Retina (tissue), 1 donor: ENCODE measurements at regions not wholly inside any gene's neighbourhood (a gene's known extent, or its start where the extent isn't known, plus 50 kb on each side); places are given as distances from the start of the nearest gene placed in this dataset.
A peak's percentile ranks its signal among the peaks of the same experiment; 100 is the strongest.

ENCODE experiments used
- DNase-seq: peaks from one replicate; pipeline ENCODE4 v3.0.0-alpha.2; 2016

- no peak for DNase-seq
These were observed 338.0 kb downstream of the AASDHPPT start for GRCh38 chr11:106415510-106415909.

DNA sequence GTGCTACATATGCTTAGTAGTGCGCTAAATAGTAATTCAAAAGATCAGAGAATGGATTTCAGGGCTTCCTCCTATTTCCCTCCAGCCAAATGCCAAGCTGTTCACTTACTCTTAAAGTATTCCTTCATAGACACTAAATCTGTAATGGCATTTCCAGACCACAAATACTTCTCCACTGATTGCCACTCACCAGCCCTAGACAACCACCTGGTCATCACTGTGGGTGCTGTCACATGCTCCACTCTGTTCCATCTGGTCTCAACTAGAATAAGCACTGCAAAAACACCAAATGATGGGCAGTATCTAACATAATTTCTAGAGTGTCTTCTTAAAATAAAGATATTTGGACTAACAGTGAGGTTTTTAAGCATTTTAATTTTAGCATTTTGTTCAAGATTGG is 341.3 kb downstream of the AASDHPPT start:
- no peak for DNase-seq

- no peak for DNase-seq
These were observed 342.7 kb downstream of the AASDHPPT start for GRCh38 chr11:106420048-106420665.

GRCh38 chr11:106420686-106421085 is 343.2 kb downstream of the AASDHPPT start:
- no peak for DNase-seq

DNA sequence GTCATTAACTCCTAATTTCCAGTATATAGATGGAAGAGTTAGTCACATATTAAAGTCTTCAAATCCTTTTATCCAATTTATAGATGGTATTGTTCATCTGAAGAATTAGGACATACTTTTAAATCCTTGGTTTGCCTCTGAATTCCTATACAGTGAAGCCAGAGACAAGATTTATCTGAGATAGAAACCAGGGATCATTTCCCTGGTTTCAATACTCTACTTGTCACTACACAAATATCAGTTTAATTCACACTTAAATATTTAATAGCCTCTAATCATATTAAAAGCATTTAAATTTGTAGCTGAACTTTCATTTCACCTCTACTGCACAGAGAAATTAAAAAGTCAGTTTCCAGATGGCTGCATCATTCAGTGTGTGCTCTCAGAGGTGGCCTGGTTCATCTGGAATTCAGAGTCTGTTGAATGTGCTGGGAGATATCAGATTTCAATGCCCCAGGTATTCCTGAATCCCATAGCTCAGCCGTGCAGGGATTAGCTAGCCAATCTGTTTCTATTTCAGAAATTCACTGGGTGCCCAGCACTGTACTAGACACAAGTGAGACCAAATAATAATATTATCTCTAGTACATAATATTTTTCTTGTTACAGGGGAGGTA is 344.3 kb downstream of the AASDHPPT start:
- DNase-seq = no peak

- no peak for DNase-seq
These were observed 345.1 kb downstream of the AASDHPPT start for GRCh38 chr11:106422583-106422982.

- no peak for DNase-seq
These were observed 346.6 kb downstream of the AASDHPPT start for GRCh38 chr11:106424111-106424510.

- no peak for DNase-seq
These were observed 348.4 kb downstream of the AASDHPPT start for GRCh38 chr11:106425819-106426218.

DNA sequence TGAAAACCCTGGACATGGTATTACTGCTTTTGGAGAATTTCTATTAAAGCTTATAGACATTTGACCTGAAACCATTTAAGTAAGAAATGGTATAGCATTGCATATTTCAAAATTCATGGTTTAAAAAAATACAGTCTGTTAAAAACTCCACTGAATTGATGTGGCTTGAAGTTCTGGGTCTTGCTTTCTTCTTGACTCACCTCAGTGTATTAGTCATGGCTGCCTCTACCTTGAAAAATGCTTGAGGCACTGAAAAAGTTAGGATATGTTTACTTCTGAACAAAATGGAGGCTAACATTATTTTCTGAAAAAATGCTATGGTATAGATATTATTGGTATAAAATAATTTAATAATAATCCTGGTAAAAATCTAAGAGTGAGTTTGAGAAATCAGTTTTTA is 349.2 kb downstream of the AASDHPPT start:
- no peak for DNase-seq

- no peak for DNase-seq
These were observed 350.3 kb downstream of the AASDHPPT start for GRCh38 chr11:106427736-106428135.

DNA sequence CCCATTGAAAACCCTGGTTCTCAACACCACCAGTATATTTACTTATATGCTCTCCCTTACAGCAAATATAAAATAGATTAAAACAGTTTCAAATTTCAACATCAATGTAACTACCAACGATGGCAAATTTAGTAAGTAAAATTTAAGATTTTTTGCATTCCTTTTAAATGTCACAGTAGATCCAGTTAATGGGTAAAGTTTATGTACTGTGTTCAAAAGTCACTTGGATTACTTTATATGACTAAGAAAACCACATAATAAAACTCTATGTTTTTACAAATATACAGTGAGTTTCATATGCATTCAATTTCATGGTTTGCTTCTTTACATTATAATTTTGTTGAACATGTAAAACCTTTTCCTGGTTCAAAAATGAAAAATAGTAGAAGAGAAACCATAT is 364.6 kb downstream of the AASDHPPT start:
- no peak for DNase-seq

GRCh38 chr11:106446302-106446701 is 368.8 kb downstream of the AASDHPPT start:
- no peak for DNase-seq

GRCh38 chr11:106446955-106447354 is 369.5 kb downstream of the AASDHPPT start:
- DNase-seq = peak; percentile 34

DNA sequence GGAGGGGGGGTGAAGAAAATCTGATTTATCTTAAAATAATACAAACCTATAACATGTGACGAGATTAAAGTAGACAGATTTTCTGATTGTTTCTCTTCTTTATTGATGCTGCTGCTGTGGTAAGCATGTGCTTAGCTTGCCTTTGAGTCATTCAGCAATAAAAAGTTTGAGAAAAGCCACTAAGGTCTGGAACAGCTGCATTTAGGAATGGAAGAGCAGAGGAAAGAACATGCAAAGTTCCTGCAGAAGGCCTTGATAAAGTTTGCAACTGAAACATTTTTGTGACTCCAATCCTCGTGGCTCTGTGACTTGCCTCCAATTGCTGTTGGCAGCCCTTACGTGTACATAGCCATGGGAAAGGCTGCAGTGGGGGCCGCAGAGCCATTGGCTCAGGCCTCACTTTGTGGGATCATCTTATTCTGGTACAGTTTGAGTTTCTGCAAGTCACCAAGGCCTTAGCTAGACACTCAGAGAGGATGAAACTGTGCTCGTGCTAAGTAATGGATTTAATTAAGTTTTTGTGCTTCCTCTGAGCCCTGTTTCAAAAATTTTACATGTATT is 370.2 kb downstream of the AASDHPPT start:
- DNase-seq = no peak

GRCh38 chr11:106449763-106450162 is 372.3 kb downstream of the AASDHPPT start:
- DNase-seq = no peak

- DNase-seq = no peak
These were observed 373.9 kb downstream of the AASDHPPT start for GRCh38 chr11:106451228-106451922.

- DNase-seq = no peak
These were observed 379.2 kb downstream of the AASDHPPT start for GRCh38 chr11:106456647-106457046.

GRCh38 chr11:106457727-106458126 is 380.3 kb downstream of the AASDHPPT start:
- DNase-seq = no peak

DNA sequence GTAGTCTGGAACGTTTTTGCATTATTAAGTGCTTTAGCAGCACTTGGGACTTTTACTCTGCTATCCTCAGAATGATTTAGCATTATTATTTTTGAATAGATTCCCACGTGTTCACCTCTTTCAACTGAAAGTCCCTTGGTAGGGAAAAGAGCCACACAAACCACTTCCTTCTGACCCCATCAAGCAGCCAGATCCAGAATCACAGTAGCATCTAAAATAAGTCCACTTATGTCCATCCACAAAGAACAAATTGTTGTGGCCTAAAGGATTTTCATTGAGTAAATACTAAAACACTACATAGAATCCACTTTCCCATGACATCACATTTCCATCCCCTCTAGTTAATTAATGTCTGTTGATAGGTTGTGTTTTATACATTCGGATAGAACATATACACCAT is 381.7 kb downstream of the AASDHPPT start:
- no peak for DNase-seq

DNA sequence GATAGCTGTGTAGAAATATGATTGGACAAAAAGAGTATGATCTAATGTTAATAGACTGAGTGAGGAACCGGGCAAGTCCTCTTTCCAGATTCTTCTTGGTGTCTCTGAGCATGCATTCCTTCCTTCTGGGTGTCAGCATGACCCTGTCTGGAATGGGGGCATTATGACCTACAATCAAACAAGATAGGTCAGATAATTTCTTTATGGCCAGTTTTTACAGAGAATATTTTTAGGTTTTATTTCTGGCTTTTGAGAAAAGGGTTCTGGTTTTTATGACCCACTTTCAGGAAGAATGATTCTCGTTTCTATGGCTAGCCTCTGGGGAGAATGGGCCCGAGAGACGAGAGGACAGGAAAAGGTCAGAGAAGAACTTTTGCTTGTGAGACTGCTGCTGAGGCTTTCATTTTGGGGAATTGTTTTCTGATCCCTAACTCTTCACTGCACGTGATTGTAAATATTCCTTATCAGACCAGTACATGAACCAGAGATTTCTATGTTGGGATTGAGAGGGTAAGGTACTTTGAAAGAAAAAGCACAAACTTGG is 383.8 kb downstream of the AASDHPPT start:
- DNase-seq = no peak

- DNase-seq = no peak
These were observed 384.5 kb downstream of the AASDHPPT start for GRCh38 chr11:106461839-106462545.

DNA sequence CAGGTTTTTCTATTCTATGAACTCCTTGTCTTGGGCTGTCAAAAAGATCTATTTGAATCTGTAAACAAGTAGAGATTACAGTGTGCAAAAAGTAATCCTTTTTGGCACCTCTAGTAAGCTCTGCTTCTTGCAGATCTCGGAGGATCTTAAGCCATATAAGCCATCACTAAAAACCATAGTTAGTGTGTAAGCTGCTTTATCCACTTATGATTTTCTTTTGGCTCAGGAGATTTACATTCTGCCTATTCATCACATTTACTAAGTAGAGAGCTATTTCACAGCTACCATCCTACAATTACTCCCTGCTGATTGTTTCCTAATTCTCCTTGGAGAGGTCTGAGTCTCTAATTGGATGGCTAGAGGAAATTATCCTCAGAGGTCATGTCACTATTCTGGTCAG is 385.7 kb downstream of the AASDHPPT start:
- DNase-seq = no peak

DNA sequence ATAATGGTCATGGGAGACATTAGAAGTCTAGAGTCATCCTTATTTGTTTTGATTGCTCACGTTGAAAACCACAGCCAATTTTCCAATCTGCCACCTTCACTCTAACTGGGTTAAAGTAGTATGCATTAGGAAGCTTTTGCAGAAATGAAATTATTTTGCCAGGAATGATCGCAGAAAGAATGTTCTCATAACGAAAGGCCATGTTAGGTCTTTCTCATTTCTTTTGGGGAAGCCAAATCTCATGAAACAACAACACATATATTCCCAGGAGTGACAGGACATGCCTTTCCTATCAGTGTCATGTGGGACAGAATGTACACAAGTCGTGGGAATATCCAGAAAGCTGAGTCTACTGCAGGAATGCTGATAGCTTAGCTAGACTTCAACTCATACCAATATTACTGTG is 386.3 kb downstream of the AASDHPPT start:
- DNase-seq = no peak
